ENCODE measurements at regions not wholly inside any gene's neighbourhood (a gene's known extent, or its start where the extent isn't known, plus 50 kb on each side); places are given as distances from the start of the nearest gene placed in this dataset.
"Not testable (repeated sequence)": the region's sequence is repeated elsewhere in the genome, so short reads cannot be mapped to it uniquely, and the experiment has no call there.

DNA sequence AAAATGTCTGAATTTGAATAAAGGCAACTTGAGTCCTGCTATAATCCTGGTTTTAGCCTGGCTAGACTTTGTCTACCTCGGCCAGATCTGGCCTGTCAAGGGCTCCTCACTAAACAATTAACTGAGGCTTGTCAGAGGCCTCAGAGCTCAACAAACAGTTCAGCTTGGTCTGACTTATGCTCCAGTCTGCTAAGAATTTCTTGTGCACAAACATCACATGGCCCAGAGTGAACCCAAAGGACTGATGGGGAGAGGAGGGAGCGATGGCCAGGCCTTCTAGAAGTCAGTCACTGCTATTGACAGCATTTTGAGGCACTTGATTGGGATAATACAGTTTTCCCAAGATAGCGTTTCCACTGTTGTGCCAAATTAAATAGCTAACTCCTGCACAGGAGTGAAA is 555.1 kb upstream of the ID2 start:
- 94 to 97% (median 96%) methylated on average over 3 of the region's 3 CpGs for WGBS, 3 donors
- H3K27ac ChIP-seq (ENCODE audit: low read depth, low read length), result no peak overlapping the region

GRCh38 chr2:8131423-8131822 is 550.4 kb upstream of the ID2 start:
- H3K27ac ChIP-seq (ENCODE audit: low read depth, low read length), result not testable (repeated sequence)
- 86 to 95% (median 95%) methylated on average over 3 to 4 of the region's 5 CpGs for WGBS, 3 donors

DNA sequence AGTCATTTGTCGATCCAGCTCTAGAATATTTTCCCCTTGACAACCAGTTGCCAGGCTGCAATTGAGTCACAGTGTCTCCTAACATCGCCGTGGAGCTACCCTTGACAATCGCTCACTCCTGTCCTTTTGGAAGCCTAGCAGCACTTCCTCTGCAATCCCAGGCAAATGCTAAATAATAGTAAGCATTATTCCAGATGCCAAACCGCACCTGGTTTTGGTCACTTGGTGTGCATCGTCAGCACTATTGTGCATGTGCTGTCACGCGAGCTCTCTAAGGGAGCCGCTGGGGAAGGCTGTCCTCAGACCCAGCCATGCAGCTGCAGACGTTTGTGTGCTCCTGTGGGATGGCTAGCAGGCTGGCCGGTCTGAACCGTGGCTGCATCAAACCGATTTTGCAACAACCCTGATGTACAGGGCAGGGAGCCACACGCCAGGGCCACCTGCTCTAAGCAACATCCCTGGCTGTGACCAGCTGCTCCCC is 549.5 kb upstream of the ID2 start:
- WGBS, 3 donors, result 52 to 72% (median 57%) methylated on average over 14 of the region's 14 CpGs
- H3K27ac ChIP-seq (ENCODE audit: low read depth, low read length), result no peak overlapping the region

- H3K27ac ChIP-seq (ENCODE audit: low read depth, low read length), result no peak overlapping the region
- WGBS, 3 donors, result 78 to 90% (median 81%) methylated on average over 9 of the region's 9 CpGs
Observed at GRCh38 chr2:8132879-8133278, 549.0 kb upstream of the ID2 start.

GRCh38 chr2:8133363-8133762 is 548.5 kb upstream of the ID2 start:
- H3K27ac ChIP-seq (ENCODE audit: low read depth, low read length), result no peak overlapping the region
- WGBS, 3 donors, result 73 to 82% (median 80%) methylated on average over 11 of the region's 11 CpGs

GRCh38 chr2:8133913-8134472 is 547.9 kb upstream of the ID2 start:
- H3K27ac ChIP-seq (ENCODE audit: low read depth, low read length), result no peak overlapping the region
- WGBS, 3 donors, result 59 to 73% (median 72%) methylated on average over 11 of the region's 11 CpGs

DNA sequence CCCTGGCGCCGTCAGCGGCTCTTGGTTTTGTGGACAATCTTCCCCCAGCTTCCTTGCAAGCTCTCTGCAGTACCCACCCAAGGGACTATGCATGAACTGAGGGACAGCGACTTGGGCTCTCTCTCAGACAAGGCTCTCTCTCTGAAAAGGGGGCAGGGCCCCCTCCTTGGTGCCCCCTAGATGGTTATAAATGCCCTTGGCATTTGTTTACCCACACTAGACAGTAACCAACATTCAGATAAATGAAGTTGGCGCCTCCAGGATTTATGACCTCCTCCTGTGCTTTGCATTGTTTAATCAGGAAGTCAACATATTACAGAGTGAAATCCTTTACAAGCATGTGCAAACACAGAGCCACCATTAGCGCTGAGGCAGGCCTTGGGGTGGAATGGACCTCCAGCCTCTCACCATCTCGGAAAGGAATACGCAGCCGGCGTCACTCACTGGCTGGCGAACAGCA is 547.4 kb upstream of the ID2 start:
- no peak overlapping the region for H3K27ac ChIP-seq (ENCODE audit: low read depth, low read length)
- WGBS, 3 donors, result 72 to 81% (median 74%) methylated on average over 11 of the region's 11 CpGs

DNA sequence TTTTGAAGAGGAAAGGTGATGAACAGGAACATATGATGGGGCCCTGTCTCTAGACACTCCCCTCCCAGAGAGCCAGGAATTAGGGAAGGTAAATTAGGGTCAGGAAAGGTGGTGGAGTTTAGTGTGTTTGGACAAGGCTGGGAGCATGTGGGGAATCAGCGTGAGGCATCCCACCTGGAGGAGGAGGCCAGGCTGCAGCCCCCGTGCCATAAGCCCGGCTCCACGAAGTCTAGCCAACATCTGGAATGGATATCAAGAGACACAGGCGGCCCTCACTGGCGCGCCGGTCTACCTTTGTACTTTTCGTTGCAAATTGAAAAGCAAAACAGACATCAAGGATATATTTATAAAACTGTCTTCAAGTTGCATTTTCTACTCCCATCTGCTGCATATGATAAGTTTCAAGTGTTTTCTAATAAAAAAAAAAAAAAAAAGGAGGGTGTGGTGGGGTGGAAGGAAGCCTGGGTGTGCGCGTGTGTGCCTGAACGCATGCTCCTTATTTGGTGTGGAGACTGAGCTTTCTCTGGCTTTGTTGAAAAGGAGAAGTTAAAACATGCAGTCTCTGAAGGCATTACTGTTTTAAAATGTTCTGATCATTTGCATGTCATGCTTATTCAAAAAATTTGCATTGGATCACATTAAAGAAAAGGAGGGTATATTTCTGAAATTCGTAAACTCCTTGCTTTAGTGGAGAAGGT is 546.7 kb upstream of the ID2 start:
- H3K27ac ChIP-seq (ENCODE audit: low read depth, low read length), result no peak overlapping the region
- 40 to 80% (median 45%) methylated on average over 13 of the region's 13 CpGs for WGBS, 3 donors

DNA sequence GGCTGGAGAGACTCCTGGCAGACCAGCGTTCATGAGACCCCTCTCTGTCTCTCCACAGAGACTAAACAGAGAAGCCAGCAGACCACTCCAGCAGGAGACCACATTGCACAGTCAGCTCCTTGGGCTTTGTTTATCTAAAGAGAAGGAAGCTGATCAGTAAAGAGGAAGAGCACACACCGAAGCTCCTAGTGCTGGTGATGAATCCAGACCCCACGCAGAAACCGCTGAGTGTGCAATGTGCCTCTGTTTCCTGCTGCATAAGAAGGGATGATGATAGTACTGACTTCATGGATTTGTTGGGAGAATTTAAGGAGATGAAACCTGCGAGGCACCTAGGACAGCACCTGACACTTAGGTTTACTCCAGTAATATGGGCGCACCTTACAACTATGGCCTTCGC is 544.1 kb upstream of the ID2 start:
- WGBS, 3 donors, result 55 to 86% (median 71%) methylated on average over 7 of the region's 7 CpGs
- H3K27ac ChIP-seq (ENCODE audit: low read depth, low read length), result no peak overlapping the region

DNA sequence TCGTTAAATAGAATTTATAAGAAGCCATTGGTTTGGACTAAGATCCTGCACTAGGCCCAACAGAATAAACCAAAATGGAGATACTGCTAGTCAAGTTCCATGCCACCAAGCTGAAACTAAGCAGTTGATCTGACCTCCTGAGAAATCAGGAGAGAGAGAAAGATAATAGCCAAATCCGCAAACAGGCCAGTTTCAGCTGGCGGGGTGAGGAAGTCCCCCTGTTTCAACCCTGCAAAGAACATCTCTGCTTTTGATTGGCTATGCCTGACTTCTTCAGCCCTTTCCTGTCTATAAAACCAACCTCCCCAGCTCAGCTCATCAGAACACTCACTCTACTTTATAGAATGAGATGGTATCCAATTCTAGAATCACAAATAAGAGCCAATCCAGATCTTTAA is 543.3 kb upstream of the ID2 start:
- H3K27ac ChIP-seq (ENCODE audit: low read depth, low read length), result peak overlapping the region; percentile 68
- 97 to 100% (median 99%) methylated on average over 3 of the region's 3 CpGs for WGBS, 3 donors

- WGBS, 3 donors, result 62 to 82% (median 63%) methylated on average over 10 of the region's 10 CpGs
- peak overlapping the region; percentile 68 for H3K27ac ChIP-seq (ENCODE audit: low read depth, low read length)
Observed at GRCh38 chr2:8138923-8139667, 542.8 kb upstream of the ID2 start.

GRCh38 chr2:8139668-8140200 is 542.1 kb upstream of the ID2 start:
- 51 to 94% (median 57%) methylated on average over 2 of the region's 2 CpGs for WGBS, 3 donors
- H3K27ac ChIP-seq (ENCODE audit: low read depth, low read length), result no peak overlapping the region

DNA sequence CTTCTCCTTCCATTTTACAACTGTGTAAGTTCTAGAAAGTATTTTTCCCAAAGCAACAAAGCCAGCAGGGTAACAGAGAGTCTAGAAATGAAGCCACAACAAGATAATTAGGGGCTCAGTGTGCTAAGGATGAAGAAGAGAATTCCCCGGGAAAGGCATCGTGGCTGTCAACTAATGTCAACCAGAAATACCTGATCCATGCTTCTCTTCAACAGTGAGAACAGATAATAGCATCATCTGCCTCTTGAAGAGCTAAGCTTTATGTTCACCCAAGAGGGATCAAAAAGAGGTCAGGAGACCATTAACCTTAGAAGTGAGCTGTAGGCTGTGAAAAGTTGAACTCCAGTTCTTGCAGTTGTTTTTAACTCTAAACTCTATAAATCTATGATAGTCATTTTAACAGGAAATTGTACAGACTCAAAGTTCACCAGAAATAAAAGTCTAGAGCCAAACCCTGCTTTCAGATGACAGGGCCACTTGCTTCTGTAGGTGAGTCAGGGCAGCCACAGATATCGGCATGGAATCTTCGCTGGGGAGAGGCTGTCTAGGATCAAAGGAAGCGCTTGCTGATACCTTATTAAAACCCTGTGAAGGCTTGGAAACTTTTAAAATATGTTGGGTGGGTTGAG is 540.7 kb upstream of the ID2 start:
- WGBS, 3 donors, result 92 to 96% (median 94%) methylated on average over 5 of the region's 5 CpGs
- no peak overlapping the region for H3K27ac ChIP-seq (ENCODE audit: low read depth, low read length)

- H3K27ac ChIP-seq (ENCODE audit: low read depth, low read length), result no peak overlapping the region
- 72 to 75% (median 72%) methylated on average over 6 of the region's 6 CpGs for WGBS, 3 donors
Observed at GRCh38 chr2:8141780-8142179, 540.1 kb upstream of the ID2 start.

DNA sequence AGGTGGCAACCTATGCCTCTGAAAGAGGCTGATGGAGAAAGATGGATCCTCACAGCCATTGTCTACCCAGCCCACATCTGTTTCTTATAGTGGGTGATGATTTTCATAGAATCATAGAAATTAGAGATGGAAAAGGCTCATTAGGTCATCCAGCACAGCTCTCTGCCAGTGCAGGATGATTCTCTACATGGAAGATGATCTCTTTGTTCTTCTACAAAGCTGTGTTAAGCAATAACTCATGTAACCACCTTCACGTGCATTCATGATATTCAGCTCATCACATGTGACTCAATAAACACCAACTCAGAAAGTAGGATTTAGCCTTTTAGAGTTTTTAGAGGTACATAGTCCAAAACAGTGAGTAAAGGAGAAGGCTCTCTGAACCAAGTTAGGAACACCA is 539.4 kb upstream of the ID2 start:
- WGBS, 3 donors, result 30 to 71% (median 55%) methylated on average over 1 of the region's 1 CpG
- no peak overlapping the region for H3K27ac ChIP-seq (ENCODE audit: low read depth, low read length)

GRCh38 chr2:8144131-8144631 is 537.7 kb upstream of the ID2 start:
- no peak overlapping the region for H3K27ac ChIP-seq (ENCODE audit: low read depth, low read length)
- WGBS, 3 donors, result 85 to 96% (median 89%) methylated on average over 2 of the region's 2 CpGs

DNA sequence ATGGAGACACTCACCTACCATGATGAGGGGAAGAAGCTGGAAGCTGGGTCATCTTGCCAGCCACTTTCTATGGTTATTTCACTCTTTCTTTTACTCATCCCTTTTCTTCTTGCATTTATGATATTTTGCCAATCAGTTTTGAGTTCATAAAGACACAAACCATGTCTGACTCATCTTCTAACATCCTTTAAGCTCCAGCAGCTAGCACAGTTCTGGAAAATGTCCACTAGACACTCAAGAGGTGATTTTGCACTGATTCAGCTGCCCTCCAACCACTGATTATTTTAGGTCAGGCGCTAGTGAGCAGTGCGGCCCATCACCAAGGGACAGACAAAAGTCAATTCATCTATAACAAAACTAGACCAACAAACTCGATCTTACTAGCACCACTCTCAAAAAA is 537.1 kb upstream of the ID2 start:
- WGBS, 3 donors, result 86 to 93% (median 92%) methylated on average over 3 of the region's 3 CpGs

GRCh38 chr2:8145375-8145774 is 536.5 kb upstream of the ID2 start:
- 69 to 86% (median 72%) methylated on average over 2 of the region's 2 CpGs for WGBS, 3 donors
- not testable (repeated sequence) for H3K27ac ChIP-seq (ENCODE audit: low read depth, low read length)

More for the DNA sequence above, 537.1 kb upstream of the ID2 start:
- H3K27ac ChIP-seq (ENCODE audit: low read depth, low read length), result no peak overlapping the region

Data from adipose tissue (tissue), 3 donors.